Endothelial cell of umbilical vein (primary cell): ENCODE measurements at regions not wholly inside any gene's neighbourhood (a gene's known extent, or its start where the extent isn't known, plus 50 kb on each side); places are given as distances from the start of the nearest gene placed in this dataset.

ENCODE experiments used
- BruUV-seq: library from RNA; stranded (reverse); fragments of 400-500 nt; replicated peaks from 2 replicates; lab custom pipeline; 2021; lab: Mats Ljungman, UMichigan
- CTCF ChIA-PET: fragments of 300-600, 350-600 bp; sonication (Branson Sonifier 250); formaldehyde crosslinking; loops from one replicate; lab custom pipeline; 2021; ENCODE audit warnings: antibody characterized with exemption, inconsistent platforms; lab: Charles Lee
- POLR2A ChIA-PET: fragments of 300-600, 350-600 bp; sonication (Branson Sonifier 250); formaldehyde crosslinking; loops from one replicate; lab custom pipeline; 2021; ENCODE audit warnings: antibody characterized with exemption, inconsistent platforms; lab: Charles Lee
- DNase-seq: peaks from one replicate; pipeline ENCODE4 v3.0.0-alpha.2; 2011; ENCODE audit warnings: low read depth, low spot score
- FAIRE-seq: peaks from 2 replicates; lab custom pipeline; 2011; peaks lifted over from hg19 to GRCh38; lab: Jason Lieb, UNC
- H2AFZ ChIP-seq: 2 replicates; pipeline ENCODE4 v1.6.0; 2012; ENCODE audit warnings: low read depth, low read length, control low read depth, inconsistent platforms
- H3K27ac ChIP-seq: 2 replicates; pipeline ENCODE4 v1.5.1; 2011; ENCODE audit warnings: low read depth, mild to moderate bottlenecking, control low read depth, low read length, moderate library complexity; ENCODE audit not compliant: insufficient read depth
- H3K27me3 ChIP-seq, 2 experiments: 2 replicates each; pipeline versions ENCODE4 v1.6.0 to v1.6.1; 2011; ENCODE audit warnings: low read length in 2 of 2, mixed read lengths in 1 of 2; ENCODE audit not compliant: control insufficient read depth in 2 of 2, insufficient read depth in 2 of 2
- H3K36me3 ChIP-seq, 2 experiments: 2 replicates in 1 of 2; 3 replicates in 1 of 2; pipeline ENCODE4 v1.5.1; 2011; ENCODE audit warnings: low read length in 2 of 2, mild to moderate bottlenecking in 1 of 2, moderate library complexity in 1 of 2; ENCODE audit not compliant: control insufficient read depth in 2 of 2, insufficient read depth in 2 of 2; ENCODE audit errors: extremely low read depth in 1 of 2
- H3K4me1 ChIP-seq: 3 replicates; pipeline ENCODE4 v1.5.1; 2011; ENCODE audit warnings: mild to moderate bottlenecking, low read length; ENCODE audit not compliant: control insufficient read depth, insufficient read depth; ENCODE audit errors: extremely low read depth
- H3K4me2 ChIP-seq: 2 replicates; pipeline ENCODE4 v1.6.1; 2011; ENCODE audit warnings: low read length, control low read depth, mixed read lengths; ENCODE audit not compliant: insufficient read depth
- H3K4me3 ChIP-seq, 3 experiments: fragments of 200-600 bp in 1 of 3; sonication (generic), shearing (Covaris generic) in 1 of 3; replicated peaks in 1 of 3; 2 replicates each; pipeline ENCODE4 v1.5.1; 2011 to 2016; ENCODE audit warnings: control low read depth in 3 of 3, low read length in 3 of 3, mild to moderate bottlenecking in 2 of 3, inconsistent platforms in 1 of 3, low read depth in 1 of 3, moderate library complexity in 1 of 3; ENCODE audit not compliant: insufficient read depth in 1 of 3
- H3K79me2 ChIP-seq: 2 replicates; pipeline ENCODE4 v1.6.0; 2012; ENCODE audit warnings: low read length, inconsistent platforms; ENCODE audit not compliant: control insufficient read depth, insufficient read depth
- H3K9ac ChIP-seq: replicated peaks from 2 replicates; pipeline ENCODE3; 2011; ENCODE audit warnings: low read length, control low read depth; ENCODE audit not compliant: insufficient read depth; ENCODE audit errors: extremely low read depth
- H3K9me1 ChIP-seq: replicated peaks from 3 replicates; pipeline ENCODE4 v1.6.0; 2011; ENCODE audit warnings: mild to moderate bottlenecking, low read length; ENCODE audit not compliant: control insufficient read depth, insufficient read depth; ENCODE audit errors: extremely low read depth
- H3K9me3 ChIP-seq: replicated peaks from 2 replicates; pipeline ENCODE4 v1.5.1; 2012; ENCODE audit warnings: low read length, inconsistent platforms; ENCODE audit not compliant: control insufficient read depth, insufficient read depth
- H4K20me1 ChIP-seq: replicated peaks from 2 replicates; pipeline ENCODE3; 2011; ENCODE audit warnings: mild to moderate bottlenecking, low read length; ENCODE audit not compliant: control insufficient read depth, insufficient read depth; ENCODE audit errors: extremely low read depth
- EZH2 ChIP-seq: IDR thresholded peaks from 2 replicates; pipeline ENCODE4 v1.6.1; 2012; ENCODE audit warnings: borderline replicate concordance, low read depth, mild to moderate bottlenecking, moderate library complexity, low read length, inconsistent platforms; ENCODE audit not compliant: severe bottlenecking
- FOS ChIP-seq: IDR thresholded peaks from 2 replicates; pipeline ENCODE4 v1.6.1; 2011; ENCODE audit warnings: mild to moderate bottlenecking, low read length, moderate library complexity, borderline replicate concordance; ENCODE audit not compliant: insufficient read depth
- GATA2 ChIP-seq: IDR thresholded peaks from 2 replicates; pipeline ENCODE4 v1.7.0; 2011; ENCODE audit warnings: low read depth, mild to moderate bottlenecking, moderate library complexity, mixed read lengths, low read length; ENCODE audit not compliant: insufficient read length, insufficient read depth
- JUN ChIP-seq: IDR thresholded peaks from 2 replicates; pipeline ENCODE4 v1.6.1; 2011; ENCODE audit warnings: borderline replicate concordance, low read depth; ENCODE audit not compliant: insufficient read length, insufficient read depth
- MYC ChIP-seq: IDR thresholded peaks from one replicate; pipeline ENCODE4 v1.6.1; 2011; ENCODE audit warnings: mild to moderate bottlenecking, low read depth, low read length
- POLR2A ChIP-seq: IDR thresholded peaks from 2 replicates; pipeline ENCODE4 v1.6.1; 2012; ENCODE audit warnings: low read depth, mild to moderate bottlenecking, control low read depth, low read length
- POLR2AphosphoS5 ChIP-seq: IDR thresholded peaks from 2 replicates; pipeline ENCODE4 v1.6.1; 2012; ENCODE audit warnings: low read depth, mild to moderate bottlenecking, control low read depth, low read length, moderate library complexity; ENCODE audit not compliant: insufficient read depth
- dilution Hi-C: fragments of 300-500 bp; cut with MboI; formaldehyde crosslinking; loops from one replicate; pipeline ENCODE4 v1.15.0; 2019; ENCODE audit warnings: low sequenced_read_pairs; ENCODE audit not compliant: extremely low pct_ligation_motif_present
- intact Hi-C: fragments of 100-400 bp; cut with micrococcal nuclease; formaldehyde crosslinking; loops from one replicate; pipeline ENCODE4 v1.10.0; 2022
- TF ChIP-seq, protein P1 (sequence below): IDR thresholded peaks from 2 replicates; pipeline ENCODE4 v1.6.1; 2011; ENCODE audit not compliant: insufficient read depth, insufficient read length
- TF ChIP-seq, protein P2 (sequence below), 2 donors: IDR thresholded peaks; 1 replicate in 1 of 2; 2 replicates in 1 of 2; pipeline ENCODE4 v1.5.1; 2011; ENCODE audit warnings: low read length in 2 of 2, mild to moderate bottlenecking in 2 of 2, moderate library complexity in 2 of 2, control low read depth in 1 of 2, inconsistent platforms in 1 of 2, low read depth in 1 of 2; ENCODE audit not compliant: insufficient read depth in 1 of 2; ENCODE audit errors: extremely low read depth in 1 of 2

DNA sequence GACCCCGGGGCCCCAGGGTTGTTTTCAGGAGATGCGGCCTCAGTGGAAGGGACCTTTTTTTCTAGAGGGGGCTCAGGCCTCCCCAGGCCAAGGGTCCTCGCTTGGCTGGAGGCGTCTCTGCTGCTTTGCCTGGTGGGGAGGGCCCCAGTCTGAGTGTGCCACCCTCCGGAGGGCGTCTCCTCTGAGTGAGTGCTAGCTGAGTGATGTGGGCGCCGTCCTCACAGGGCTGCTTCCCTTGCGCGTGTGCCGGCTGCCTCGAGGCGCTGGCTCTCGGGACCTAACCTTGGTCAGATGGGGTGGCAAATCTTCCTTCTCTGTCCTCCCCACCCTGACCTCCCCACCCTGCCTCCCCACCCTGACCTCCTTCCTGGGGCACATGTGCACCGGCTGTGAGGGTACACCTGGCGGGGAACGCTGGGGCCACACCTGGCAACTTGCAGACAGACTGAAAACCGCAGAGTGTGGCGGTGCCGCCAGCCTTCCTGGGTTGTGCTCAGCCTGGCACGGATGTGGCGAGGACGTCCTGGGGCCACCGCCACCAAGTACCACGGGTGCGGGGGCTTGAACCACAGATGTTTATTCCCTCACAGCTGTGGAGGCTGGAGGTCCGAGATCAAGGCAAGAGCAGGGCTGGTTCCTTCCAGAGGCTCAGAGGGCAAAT lies 93.0 kb upstream of the TTC34 start:
- Histone ChIP-seq H3K27ac (no peak overlapping the region), H3K9ac (no peak overlapping the region), H3K4me1 (no peaks in the 10 kb centered on the region), H3K9me1 (no peaks in the 10 kb centered on the region), H3K79me2 (no peaks in the 10 kb centered on the region), H3K27me3 (no peaks in the 10 kb centered on the region), H3K4me3 (no peak overlapping the region), H3K36me3 (no peaks in the 10 kb centered on the region), H2AFZ (no peak overlapping the region), H3K9me3 (peaks cover 2% of the 10 kb centered on the region), H4K20me1 (no peaks in the 10 kb centered on the region), H3K4me2 (no peak overlapping the region)
- TF ChIP-seq FOS, result no peak
- no peak for TF ChIP-seq EZH2
- no peak for TF ChIP-seq POLR2AphosphoS5
- TF ChIP-seq MYC, result no peak
- no peak for TF ChIP-seq GATA2
- no peak for TF ChIP-seq POLR2A
- TF ChIP-seq JUN, result no peak
- TF ChIP-seq, protein P1, sequence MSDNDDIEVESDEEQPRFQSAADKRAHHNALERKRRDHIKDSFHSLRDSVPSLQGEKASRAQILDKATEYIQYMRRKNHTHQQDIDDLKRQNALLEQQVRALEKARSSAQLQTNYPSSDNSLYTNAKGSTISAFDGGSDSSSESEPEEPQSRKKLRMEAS, result no peak
- TF ChIP-seq, protein P2, sequence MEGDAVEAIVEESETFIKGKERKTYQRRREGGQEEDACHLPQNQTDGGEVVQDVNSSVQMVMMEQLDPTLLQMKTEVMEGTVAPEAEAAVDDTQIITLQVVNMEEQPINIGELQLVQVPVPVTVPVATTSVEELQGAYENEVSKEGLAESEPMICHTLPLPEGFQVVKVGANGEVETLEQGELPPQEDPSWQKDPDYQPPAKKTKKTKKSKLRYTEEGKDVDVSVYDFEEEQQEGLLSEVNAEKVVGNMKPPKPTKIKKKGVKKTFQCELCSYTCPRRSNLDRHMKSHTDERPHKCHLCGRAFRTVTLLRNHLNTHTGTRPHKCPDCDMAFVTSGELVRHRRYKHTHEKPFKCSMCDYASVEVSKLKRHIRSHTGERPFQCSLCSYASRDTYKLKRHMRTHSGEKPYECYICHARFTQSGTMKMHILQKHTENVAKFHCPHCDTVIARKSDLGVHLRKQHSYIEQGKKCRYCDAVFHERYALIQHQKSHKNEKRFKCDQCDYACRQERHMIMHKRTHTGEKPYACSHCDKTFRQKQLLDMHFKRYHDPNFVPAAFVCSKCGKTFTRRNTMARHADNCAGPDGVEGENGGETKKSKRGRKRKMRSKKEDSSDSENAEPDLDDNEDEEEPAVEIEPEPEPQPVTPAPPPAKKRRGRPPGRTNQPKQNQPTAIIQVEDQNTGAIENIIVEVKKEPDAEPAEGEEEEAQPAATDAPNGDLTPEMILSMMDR (IDR thresholded peaks at IDR 0.05; ENCODE audit: extremely low read depth in 1 of 2, insufficient read depth in 1 of 2, low read depth in 1 of 2, low read length in 2 of 2), result no peak
- FAIRE-seq (no peak), DNase-seq (no peak)
- POLR2A ChIA-PET, result no interaction called here
- intact Hi-C loops, result no loop called here
- no TSS peak for BruUV-seq
- dilution Hi-C loops, result no loop called here
- CTCF ChIA-PET, result no interaction called here
